GM19397 (cell line): ENCODE measurements at regions not wholly inside any gene's neighbourhood (a gene's known extent, or its start where the extent isn't known, plus 50 kb on each side); places are given as distances from the start of the nearest gene placed in this dataset.

Experiments used
- ATAC-seq: cut with Tn5 transposase; IDR thresholded peaks from one replicate; pipeline ENCODE4 v1.9.1; 2021; ENCODE audit warnings: mild to moderate bottlenecking, moderate library complexity; ENCODE audit not compliant: unreplicated experiment

GRCh38 chr4:104418286-104418685, 76.4 kb downstream of the CXXC4 start:
- ATAC-seq: no peak

- ATAC-seq: no peak
Observed at GRCh38 chr4:104417357-104417882, 77.3 kb downstream of the CXXC4 start.

GRCh38 chr4:104416725-104417356, 77.9 kb downstream of the CXXC4 start:
- no peak for ATAC-seq

- no peak for ATAC-seq
Observed at GRCh38 chr4:104413487-104413886, 81.2 kb downstream of the CXXC4 start.

GRCh38 chr4:104412344-104412743, 82.3 kb downstream of the CXXC4 start:
- no peak for ATAC-seq

- ATAC-seq: no peak
Observed at GRCh38 chr4:104411502-104411901, 83.2 kb downstream of the CXXC4 start.

GRCh38 chr4:104408878-104409277, 85.8 kb downstream of the CXXC4 start:
- ATAC-seq: no peak

- ATAC-seq: no peak
Observed at GRCh38 chr4:104404361-104404760, 90.3 kb downstream of the CXXC4 start.

- ATAC-seq: no peak
Observed at GRCh38 chr4:104395168-104395614, 99.5 kb downstream of the CXXC4 start.

GRCh38 chr4:104394406-104395167, 100.1 kb downstream of the CXXC4 start:
- ATAC-seq: no peak

GRCh38 chr4:104393655-104394324, 100.9 kb downstream of the CXXC4 start:
- ATAC-seq: no peak

GRCh38 chr4:104385713-104386112, 109.0 kb downstream of the CXXC4 start:
- ATAC-seq: no peak

GRCh38 chr4:104382961-104383360, 111.7 kb downstream of the CXXC4 start:
- no peak for ATAC-seq

- ATAC-seq: no peak
Observed at GRCh38 chr4:104381729-104382128, 113.0 kb downstream of the CXXC4 start.

- ATAC-seq: no peak
Observed at GRCh38 chr4:104365618-104366017, 129.1 kb downstream of the CXXC4 start.

- ATAC-seq: no peak
Observed at GRCh38 chr4:104353481-104353880, 141.2 kb downstream of the CXXC4 start.

- no peak for ATAC-seq
Observed at GRCh38 chr4:104352211-104352610, 142.5 kb downstream of the CXXC4 start.

GRCh38 chr4:104351706-104352105, 143.0 kb downstream of the CXXC4 start:
- ATAC-seq: no peak

GRCh38 chr4:104345598-104346242, 149.0 kb downstream of the CXXC4 start:
- no peak for ATAC-seq

GRCh38 chr4:104344342-104344980, 150.2 kb downstream of the CXXC4 start:
- ATAC-seq: no peak

GRCh38 chr4:104334410-104334809, 160.3 kb downstream of the CXXC4 start:
- ATAC-seq: no peak
